Stimulated activated CD4-positive, alpha-beta T cell treated with anti-CD3 and anti-CD28 coated beads, Interleukin-1b, Interleukin-23, amount 100 ng/mL, for 4 hours (primary cell): ENCODE measurements at regions not wholly inside any gene's neighbourhood (a gene's known extent, or its start where the extent isn't known, plus 50 kb on each side); places are given as distances from the start of the nearest gene placed in this dataset.
"Not testable (repeated sequence)": the region's sequence is repeated elsewhere in the genome, so short reads cannot be mapped to it uniquely, and the experiment has no call there.

ENCODE experiments used
- DNase-seq, 2 donors: peaks; one replicate each; pipeline ENCODE4 v3.0.0-alpha.2; 2020; ENCODE audit warnings: low read depth in 2 of 2

- DNase-seq = no peak
These were observed 111.5 kb upstream of the IL15 start for GRCh38 chr4:141524841-141525240.

- DNase-seq = no peak
These were observed 105.8 kb upstream of the IL15 start for GRCh38 chr4:141530627-141531026.

GRCh38 chr4:141534985-141535384 is 101.4 kb upstream of the IL15 start:
- DNase-seq = no peak

- DNase-seq = no peak
These were observed 98.4 kb upstream of the IL15 start for GRCh38 chr4:141538001-141538400.

- no peak for DNase-seq
These were observed 95.7 kb upstream of the IL15 start for GRCh38 chr4:141540643-141541042.

- DNase-seq = no peak
These were observed 94.5 kb upstream of the IL15 start for GRCh38 chr4:141541851-141542250.

- no peak for DNase-seq
These were observed 93.2 kb upstream of the IL15 start for GRCh38 chr4:141543176-141543575.

- DNase-seq = no peak
These were observed 92.7 kb upstream of the IL15 start for GRCh38 chr4:141543706-141544105.

GRCh38 chr4:141548791-141549190 is 87.6 kb upstream of the IL15 start:
- DNase-seq = no peak

GRCh38 chr4:141560056-141560455 is 76.3 kb upstream of the IL15 start:
- DNase-seq = no peak

GRCh38 chr4:141562649-141563048 is 73.7 kb upstream of the IL15 start:
- DNase-seq = no peak

GRCh38 chr4:141563723-141564122 is 72.7 kb upstream of the IL15 start:
- DNase-seq = no peak

GRCh38 chr4:141564961-141565360 is 71.4 kb upstream of the IL15 start:
- not testable (repeated sequence) for DNase-seq

GRCh38 chr4:141565379-141566089 is 70.8 kb upstream of the IL15 start:
- DNase-seq = no peak

GRCh38 chr4:141567326-141567915 is 69.0 kb upstream of the IL15 start:
- DNase-seq = no peak

- no peak for DNase-seq
These were observed 67.2 kb upstream of the IL15 start for GRCh38 chr4:141569141-141569540.

GRCh38 chr4:141570290-141570689 is 66.1 kb upstream of the IL15 start:
- no peak for DNase-seq

GRCh38 chr4:141571362-141571761 is 65.0 kb upstream of the IL15 start:
- DNase-seq = no peak

- DNase-seq = no peak
These were observed 64.6 kb upstream of the IL15 start for GRCh38 chr4:141571793-141572192.

- no peak for DNase-seq
These were observed 62.7 kb upstream of the IL15 start for GRCh38 chr4:141573678-141574077.

- no peak for DNase-seq
These were observed 60.5 kb upstream of the IL15 start for GRCh38 chr4:141575884-141576283.

GRCh38 chr4:141576585-141577110 is 59.7 kb upstream of the IL15 start:
- DNase-seq = no peak

- no peak for DNase-seq
These were observed 57.9 kb upstream of the IL15 start for GRCh38 chr4:141578451-141578850.

- DNase-seq = no peak
These were observed 55.9 kb upstream of the IL15 start for GRCh38 chr4:141580523-141580922.
